COLO668 (cell line): ENCODE measurements at regions not wholly inside any gene's neighbourhood (a gene's known extent, or its start where the extent isn't known, plus 50 kb on each side); places are given as distances from the start of the nearest gene placed in this dataset.

Source experiments
- DNase-seq: peaks from one replicate; lab custom pipeline; 2025; ENCODE audit not compliant: unreplicated experiment; lab: John Stamatoyannopoulos, UW

DNA sequence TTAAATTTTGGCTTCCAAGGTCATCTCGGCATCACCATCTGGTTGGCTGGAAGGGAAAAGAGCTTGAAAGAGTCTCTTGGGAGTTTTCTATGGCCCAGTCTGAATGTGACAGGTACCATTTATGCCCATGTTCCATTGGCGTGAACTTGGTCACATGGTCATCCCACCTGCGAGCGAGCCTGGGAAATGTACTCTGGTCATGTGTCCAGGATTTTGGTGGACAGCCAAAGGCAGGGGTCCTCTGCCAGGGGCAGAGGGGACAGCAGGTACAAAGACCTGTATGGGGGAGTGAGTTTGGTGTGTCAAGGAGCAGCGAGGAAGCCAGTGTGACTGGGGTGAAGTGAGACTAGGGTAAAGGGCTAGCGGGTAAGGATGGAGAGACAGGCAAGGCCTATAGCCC is 112.6 kb downstream of the CDC5L start:
- DNase-seq = no peak

DNA sequence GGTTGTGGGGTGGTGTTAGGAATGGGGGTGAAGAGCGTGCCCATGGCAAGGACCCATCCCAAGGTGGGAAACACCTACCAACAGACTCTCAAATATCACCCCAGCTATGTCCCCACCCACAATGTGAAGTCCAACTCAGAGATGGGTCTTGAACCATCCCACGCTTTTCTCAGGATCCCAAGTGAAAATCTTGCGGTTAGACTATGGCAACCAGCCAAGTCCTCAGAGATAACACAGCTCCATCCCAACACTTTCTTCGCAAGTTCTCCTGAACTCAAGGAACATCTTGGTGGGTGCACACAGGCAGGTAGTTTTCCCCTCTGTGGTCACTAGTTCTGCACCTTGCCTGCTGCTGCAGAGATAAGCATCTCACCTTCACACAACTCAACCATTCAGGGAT is 116.0 kb downstream of the CDC5L start:
- no peak for DNase-seq

GRCh38 chr6:44504301-44504791 is 116.8 kb downstream of the CDC5L start:
- no peak for DNase-seq

DNA sequence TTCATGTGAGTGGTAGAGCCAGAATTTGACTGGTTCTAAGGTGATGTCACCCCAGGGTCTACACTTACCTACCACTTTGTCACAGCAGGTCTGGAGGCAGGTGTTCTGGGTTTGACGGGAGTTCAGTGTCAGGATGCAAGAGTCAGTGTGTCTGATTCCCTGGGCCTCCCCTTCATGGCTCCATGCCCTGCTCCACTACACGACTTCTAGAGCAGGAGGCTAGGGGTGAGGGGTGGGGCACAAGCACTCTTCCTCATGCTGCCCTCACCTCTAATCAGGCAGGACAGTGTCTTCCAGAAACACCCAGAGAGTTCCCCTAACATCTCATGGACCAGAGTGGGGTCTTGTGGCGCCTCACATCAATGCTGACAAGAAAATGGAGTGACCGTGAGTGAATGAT is 118.2 kb downstream of the CDC5L start:
- DNase-seq = no peak

GRCh38 chr6:44507014-44507413 is 119.5 kb downstream of the CDC5L start:
- no peak for DNase-seq

- no peak for DNase-seq
These were observed 121.1 kb downstream of the CDC5L start for GRCh38 chr6:44508646-44509045.

- DNase-seq = no peak
These were observed 123.6 kb downstream of the CDC5L start for GRCh38 chr6:44511126-44511525.

GRCh38 chr6:44512868-44513741 is 125.6 kb downstream of the CDC5L start:
- DNase-seq = no peak

- DNase-seq = no peak
These were observed 126.6 kb downstream of the CDC5L start for GRCh38 chr6:44514085-44514484.

- DNase-seq = no peak
These were observed 127.2 kb downstream of the CDC5L start for GRCh38 chr6:44514576-44515193.

DNA sequence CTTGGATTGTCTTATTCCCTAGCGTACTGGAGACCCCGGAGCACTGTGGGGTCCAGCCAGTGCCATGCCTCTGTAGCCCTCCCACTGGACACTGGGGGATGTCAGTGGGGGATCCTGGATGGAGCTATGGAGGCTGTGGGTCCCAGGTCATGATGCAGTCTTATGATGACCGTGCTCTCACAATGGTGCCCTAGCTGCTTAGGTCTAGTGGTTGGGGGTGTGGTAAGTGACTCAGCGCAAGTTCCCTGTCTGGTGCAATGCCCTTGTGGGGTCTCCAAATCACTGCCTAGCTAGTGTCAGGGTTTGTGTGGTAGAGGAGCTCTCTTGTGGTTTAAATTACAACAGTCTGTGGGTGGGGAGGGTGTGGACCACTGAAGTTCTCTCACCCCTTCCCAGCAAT is 135.4 kb downstream of the CDC5L start:
- no peak for DNase-seq

- peak; percentile 4 for DNase-seq
These were observed 137.1 kb downstream of the CDC5L start for GRCh38 chr6:44524476-44525227.

DNA sequence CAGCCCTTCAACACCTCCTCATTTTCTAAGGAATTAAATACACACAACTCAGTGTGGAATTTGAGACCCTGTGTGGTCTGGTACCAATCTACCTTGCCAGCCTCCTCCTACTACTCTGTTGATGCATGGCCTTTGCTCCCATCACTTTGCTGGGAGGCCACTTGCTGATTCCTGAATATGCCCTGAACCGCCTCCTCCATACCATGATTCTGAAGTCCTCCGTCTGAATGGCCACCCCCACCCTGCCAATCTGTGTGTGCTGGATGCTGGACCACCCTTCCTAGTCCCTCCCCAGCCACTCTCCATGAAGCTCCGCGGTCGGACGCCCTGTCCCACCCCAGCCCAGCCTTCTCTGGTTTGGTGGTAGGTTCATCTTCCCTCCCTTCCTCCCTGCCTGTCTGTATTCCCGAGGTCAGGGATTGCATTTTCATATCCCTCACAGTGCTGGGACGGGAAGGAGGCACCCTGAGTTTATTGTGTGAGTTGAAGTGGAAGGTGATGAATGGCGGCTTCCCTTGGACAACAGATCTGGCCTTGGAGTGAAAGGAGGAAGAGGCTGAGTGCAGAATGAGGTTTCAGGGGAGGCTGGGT is 138.3 kb downstream of the CDC5L start:
- no peak for DNase-seq

GRCh38 chr6:44527181-44527580 is 139.7 kb downstream of the CDC5L start:
- no peak for DNase-seq

DNA sequence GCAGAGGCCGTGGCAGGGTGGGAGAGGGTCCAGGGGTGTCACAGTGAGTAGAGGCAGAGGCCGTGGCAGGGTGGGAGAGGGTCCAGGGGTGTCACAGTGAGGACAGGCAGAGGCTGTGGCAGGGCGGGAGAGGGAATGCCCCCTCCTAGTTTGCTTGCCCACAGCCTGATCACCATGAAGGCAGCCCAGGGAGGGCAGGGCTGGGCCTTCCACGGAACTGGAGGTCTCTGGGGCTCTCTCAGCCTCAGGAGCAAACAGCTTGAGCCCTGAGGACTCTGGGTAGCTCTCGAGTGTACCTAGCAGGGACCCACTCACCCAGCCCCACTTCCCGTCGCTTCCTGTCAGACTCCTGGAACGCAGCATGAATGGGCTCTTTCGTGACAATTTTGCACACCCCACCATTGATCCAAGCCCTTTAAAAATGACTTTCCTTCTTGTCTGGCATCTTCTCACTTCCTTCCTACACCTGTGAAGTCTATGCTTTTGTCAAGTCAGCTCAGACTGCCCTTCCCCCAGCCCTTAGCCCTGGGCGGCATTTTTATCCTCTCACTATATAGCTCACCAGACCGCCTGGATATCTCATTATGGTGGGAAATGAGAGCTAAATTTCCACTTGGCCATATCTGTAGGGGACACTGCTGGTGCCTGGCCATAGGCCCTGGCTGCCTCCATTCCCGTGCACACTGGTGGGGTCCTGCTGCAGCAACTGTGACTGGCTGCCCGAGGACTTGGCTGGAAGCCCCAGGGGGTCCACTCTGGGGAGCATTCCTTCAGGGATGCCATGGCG is 140.3 kb downstream of the CDC5L start:
- no peak for DNase-seq

DNA sequence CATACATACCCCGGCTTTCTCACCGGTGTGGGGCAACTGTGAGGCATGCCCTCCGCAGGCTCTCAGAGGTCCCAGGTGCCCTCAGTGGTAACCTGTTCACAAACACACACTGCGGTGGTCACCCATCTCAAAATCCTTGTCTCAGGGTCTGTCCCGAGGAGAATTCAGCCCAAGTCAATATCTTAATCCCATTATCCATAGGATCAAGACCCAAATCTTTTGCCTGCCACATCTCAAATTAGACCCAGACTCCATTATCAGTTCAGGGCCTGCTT is 140.8 kb downstream of the CDC5L start:
- DNase-seq = no peak

DNA sequence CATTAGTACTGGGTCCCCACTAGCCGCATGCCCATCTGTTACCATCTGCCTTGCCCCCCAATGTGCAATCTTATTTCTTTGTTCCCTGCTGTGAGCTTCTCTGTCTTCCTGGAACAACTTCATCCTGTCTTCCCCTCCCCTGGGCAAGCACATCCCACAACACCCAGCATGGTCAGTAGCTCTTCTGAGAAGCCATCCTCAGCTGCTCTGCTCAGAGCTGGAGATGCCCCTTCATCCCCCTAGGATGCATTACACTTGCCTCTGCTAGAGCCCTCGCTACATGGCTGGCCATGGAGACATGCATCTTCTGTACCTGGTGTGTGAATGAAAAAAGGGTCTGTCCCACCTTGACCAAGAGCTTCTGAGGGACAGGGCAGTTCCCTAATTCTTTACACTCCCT is 141.2 kb downstream of the CDC5L start:
- DNase-seq = no peak

- DNase-seq = no peak
These were observed 141.8 kb downstream of the CDC5L start for GRCh38 chr6:44529146-44529905.

GRCh38 chr6:44530209-44530909 is 142.9 kb downstream of the CDC5L start:
- no peak for DNase-seq

DNA sequence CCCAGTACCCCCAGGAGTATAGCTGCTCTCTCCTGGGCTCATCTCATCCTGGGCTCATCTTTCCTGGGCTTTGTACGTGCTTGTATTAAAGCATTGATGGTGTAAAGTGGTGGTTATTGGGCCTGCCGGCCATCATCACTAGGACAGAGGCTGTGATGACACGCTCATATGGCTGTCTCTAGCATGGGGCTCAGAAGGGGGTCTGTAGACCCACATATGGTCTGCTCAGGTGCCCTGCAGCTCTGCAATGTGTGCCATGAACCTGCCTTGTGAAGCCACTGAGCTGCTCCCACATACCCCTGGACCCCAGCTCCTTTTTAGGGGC is 143.4 kb downstream of the CDC5L start:
- DNase-seq = no peak
